HL-60 (cell line): ENCODE measurements at regions not wholly inside any gene's neighbourhood (a gene's known extent, or its start where the extent isn't known, plus 50 kb on each side); places are given as distances from the start of the nearest gene placed in this dataset.

Source experiments
- DNase-seq, 2 experiments: peaks; one replicate each; pipeline ENCODE4 v3.0.0-alpha.2; 2010 to 2020; ENCODE audit warnings: low read depth in 1 of 2, low spot score in 1 of 2
- H3K27ac ChIP-seq: fragments of 250-450 bp; sonication (Bioruptor Pico); replicated peaks from 2 replicates; pipeline ENCODE4 v1.5.1; 2020; ENCODE audit warnings: mild to moderate bottlenecking, moderate library complexity
- H3K27me3 ChIP-seq: fragments of 250-450 bp; sonication (Bioruptor Pico); 2 replicates; pipeline ENCODE4 v1.5.1; 2021; ENCODE audit warnings: mild to moderate bottlenecking, moderate library complexity; ENCODE audit not compliant: insufficient read depth, poor library complexity, severe bottlenecking
- H3K4me3 ChIP-seq: replicated peaks from 2 replicates; pipeline ENCODE4 v1.5.1; 2011; ENCODE audit warnings: mild to moderate bottlenecking, control low read depth, low read length; ENCODE audit not compliant: insufficient read depth
- GABPA ChIP-seq: IDR thresholded peaks from 2 replicates; pipeline ENCODE4 v1.6.1; 2012; ENCODE audit warnings: low read depth
- POLR2AphosphoS5 ChIP-seq: IDR thresholded peaks from 2 replicates; pipeline ENCODE4 v1.6.1; 2012; ENCODE audit warnings: low read depth
- SPI1 ChIP-seq: IDR thresholded peaks from 2 replicates; pipeline ENCODE4 v1.6.1; 2012; ENCODE audit warnings: low read depth, mild to moderate bottlenecking, borderline replicate concordance
- TF ChIP-seq, protein P1 (sequence below): IDR thresholded peaks from 2 replicates; pipeline ENCODE4 v1.6.1; 2012; ENCODE audit warnings: low read depth; ENCODE audit not compliant: insufficient replicate concordance
- TF ChIP-seq, protein P2 (sequence below): IDR thresholded peaks from one replicate; pipeline ENCODE4 v1.5.1; 2011; ENCODE audit warnings: low read length, control low read depth, inconsistent platforms; ENCODE audit not compliant: insufficient read depth

DNA sequence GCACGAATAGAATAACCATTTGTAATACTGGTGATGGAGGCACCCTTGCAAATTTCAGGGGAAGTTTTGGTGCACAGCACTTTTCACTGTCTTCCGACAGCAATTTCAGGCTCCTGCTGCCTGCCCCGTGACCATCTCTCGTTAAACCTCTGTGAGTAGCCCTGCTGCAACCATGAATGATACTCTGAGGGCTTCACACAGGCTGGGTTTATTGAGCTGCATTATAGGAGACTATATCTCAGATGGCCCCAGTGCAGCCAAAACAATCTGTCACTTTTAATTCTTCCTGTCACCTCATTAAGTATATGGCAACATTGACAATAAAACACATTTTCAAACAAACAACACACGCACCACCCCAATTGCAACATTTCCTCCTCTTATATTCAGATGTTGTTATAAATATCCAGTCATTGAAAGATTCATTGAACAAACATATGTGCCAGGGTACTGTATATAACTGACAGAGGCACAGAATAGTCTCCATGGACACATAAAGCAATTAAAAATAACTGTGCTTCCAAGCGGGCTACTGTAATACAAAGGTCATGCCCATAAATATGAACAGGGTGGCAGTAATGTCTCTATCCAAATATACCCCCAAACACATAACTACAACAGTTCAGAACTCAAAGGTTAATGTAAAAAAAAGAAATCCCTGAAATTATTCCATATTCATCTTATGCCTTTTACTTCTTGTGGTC, 477.0 kb downstream of the GBA3 start:
- H3K4me3 ChIP-seq = no peak overlapping the region
- no peak overlapping the region for H3K27ac ChIP-seq
- TF ChIP-seq, protein P1, sequence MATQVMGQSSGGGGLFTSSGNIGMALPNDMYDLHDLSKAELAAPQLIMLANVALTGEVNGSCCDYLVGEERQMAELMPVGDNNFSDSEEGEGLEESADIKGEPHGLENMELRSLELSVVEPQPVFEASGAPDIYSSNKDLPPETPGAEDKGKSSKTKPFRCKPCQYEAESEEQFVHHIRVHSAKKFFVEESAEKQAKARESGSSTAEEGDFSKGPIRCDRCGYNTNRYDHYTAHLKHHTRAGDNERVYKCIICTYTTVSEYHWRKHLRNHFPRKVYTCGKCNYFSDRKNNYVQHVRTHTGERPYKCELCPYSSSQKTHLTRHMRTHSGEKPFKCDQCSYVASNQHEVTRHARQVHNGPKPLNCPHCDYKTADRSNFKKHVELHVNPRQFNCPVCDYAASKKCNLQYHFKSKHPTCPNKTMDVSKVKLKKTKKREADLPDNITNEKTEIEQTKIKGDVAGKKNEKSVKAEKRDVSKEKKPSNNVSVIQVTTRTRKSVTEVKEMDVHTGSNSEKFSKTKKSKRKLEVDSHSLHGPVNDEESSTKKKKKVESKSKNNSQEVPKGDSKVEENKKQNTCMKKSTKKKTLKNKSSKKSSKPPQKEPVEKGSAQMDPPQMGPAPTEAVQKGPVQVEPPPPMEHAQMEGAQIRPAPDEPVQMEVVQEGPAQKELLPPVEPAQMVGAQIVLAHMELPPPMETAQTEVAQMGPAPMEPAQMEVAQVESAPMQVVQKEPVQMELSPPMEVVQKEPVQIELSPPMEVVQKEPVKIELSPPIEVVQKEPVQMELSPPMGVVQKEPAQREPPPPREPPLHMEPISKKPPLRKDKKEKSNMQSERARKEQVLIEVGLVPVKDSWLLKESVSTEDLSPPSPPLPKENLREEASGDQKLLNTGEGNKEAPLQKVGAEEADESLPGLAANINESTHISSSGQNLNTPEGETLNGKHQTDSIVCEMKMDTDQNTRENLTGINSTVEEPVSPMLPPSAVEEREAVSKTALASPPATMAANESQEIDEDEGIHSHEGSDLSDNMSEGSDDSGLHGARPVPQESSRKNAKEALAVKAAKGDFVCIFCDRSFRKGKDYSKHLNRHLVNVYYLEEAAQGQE = no peak
- TF ChIP-seq POLR2AphosphoS5 = no peak
- no peak for TF ChIP-seq GABPA
- TF ChIP-seq SPI1 = no peak
- TF ChIP-seq, protein P2, sequence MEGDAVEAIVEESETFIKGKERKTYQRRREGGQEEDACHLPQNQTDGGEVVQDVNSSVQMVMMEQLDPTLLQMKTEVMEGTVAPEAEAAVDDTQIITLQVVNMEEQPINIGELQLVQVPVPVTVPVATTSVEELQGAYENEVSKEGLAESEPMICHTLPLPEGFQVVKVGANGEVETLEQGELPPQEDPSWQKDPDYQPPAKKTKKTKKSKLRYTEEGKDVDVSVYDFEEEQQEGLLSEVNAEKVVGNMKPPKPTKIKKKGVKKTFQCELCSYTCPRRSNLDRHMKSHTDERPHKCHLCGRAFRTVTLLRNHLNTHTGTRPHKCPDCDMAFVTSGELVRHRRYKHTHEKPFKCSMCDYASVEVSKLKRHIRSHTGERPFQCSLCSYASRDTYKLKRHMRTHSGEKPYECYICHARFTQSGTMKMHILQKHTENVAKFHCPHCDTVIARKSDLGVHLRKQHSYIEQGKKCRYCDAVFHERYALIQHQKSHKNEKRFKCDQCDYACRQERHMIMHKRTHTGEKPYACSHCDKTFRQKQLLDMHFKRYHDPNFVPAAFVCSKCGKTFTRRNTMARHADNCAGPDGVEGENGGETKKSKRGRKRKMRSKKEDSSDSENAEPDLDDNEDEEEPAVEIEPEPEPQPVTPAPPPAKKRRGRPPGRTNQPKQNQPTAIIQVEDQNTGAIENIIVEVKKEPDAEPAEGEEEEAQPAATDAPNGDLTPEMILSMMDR = no peak
- no peaks in the 10 kb centered on the region for H3K27me3 ChIP-seq
- no peak for DNase-seq

DNA sequence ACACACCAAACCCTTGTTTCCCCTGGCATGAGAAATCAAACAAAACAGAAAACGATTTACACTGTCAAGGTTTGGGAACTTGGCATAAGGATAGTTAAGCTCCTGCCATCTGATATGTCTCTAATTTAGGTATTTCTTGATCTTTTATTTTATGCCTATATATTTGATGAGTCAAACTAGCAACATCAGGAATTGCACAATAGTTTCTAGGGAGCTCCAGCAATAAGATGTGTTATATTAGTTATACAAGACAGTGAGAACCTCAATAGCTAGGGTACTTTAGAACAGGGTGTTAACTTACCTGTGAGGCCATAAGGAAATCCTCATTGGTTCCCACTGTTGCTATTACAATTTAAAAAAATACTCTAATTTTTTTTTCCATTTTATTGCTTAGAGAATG, 474.2 kb downstream of the GBA3 start:
- no peak for DNase-seq
- H3K27ac ChIP-seq = no peak overlapping the region
- TF ChIP-seq, protein P2 = no peak
- TF ChIP-seq, protein P1 = no peak
- no peak for TF ChIP-seq GABPA
- no peak for TF ChIP-seq POLR2AphosphoS5
- TF ChIP-seq SPI1 = no peak

DNA sequence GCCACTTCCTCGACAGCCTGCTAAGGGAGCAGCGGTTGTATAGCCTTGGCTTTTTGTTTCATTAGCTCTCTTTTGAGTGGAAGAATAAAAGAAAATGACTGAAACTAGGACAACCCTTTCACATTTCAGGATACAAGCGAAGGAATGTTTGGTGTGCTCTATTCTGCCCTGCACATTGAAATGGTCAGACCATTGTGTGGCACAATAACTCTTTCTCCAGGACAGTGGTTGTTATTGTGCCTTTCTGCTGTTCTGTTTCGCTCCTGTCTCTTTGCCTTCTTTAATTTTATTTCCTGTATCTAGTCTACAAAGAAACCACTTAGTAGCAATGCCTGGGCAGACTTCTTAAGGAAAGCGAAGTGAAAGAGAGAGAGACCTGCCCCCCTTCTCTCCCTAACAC, 473.7 kb downstream of the GBA3 start:
- H3K27me3 ChIP-seq = no peaks in the 10 kb centered on the region
- no peak for DNase-seq
- no peak for TF ChIP-seq SPI1
- H3K4me3 ChIP-seq = no peak overlapping the region
- H3K27ac ChIP-seq = no peak overlapping the region

More for the DNA sequence above, 474.2 kb downstream of the GBA3 start:
- H3K4me3 ChIP-seq = no peak overlapping the region
- no peaks in the 10 kb centered on the region for H3K27me3 ChIP-seq

DNA sequence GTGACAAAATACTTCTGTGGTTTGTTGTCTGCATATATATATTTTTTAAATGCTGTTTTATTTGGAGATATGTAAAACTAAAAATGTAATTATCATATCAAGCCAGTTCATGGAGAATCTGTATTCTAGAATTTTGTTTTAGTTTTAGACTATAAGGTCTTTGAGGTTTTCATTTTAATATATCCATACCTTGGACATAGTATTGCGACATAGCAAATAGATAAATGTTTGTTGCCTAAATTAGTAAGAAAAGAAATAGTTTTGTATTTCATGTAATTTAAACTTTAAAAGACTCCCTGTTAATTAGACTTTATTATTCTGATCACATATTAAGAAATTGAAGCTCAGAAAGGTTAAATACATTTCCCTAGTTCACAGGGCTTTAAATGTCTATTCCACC, 472.9 kb downstream of the GBA3 start:
- Histone ChIP-seq H3K4me3 (no peak overlapping the region), H3K27me3 (no peaks in the 10 kb centered on the region), H3K27ac (no peak overlapping the region)
- TF ChIP-seq, protein P1 = no peak
- TF ChIP-seq GABPA = no peak
- no peak for TF ChIP-seq POLR2AphosphoS5
- no peak for TF ChIP-seq SPI1
- TF ChIP-seq, protein P2 = no peak
- DNase-seq = no peak
